Memory B cell (primary cell): ENCODE measurements at regions not wholly inside any gene's neighbourhood (a gene's known extent, or its start where the extent isn't known, plus 50 kb on each side); places are given as distances from the start of the nearest gene placed in this dataset.
A peak's percentile ranks its signal among the peaks of the same experiment; 100 is the strongest.

Source experiments
- ATAC-seq: fragments of 150-1000 bp; cut with Tn5 transposase; 2 replicates; pipeline ENCODE4 v1.10.0; 2021; ENCODE audit warnings: low read depth, mild to moderate bottlenecking, moderate library complexity
- DNase-seq, 2 donors: peaks; one replicate each; pipeline ENCODE4 v3.0.0; 2022; ENCODE audit warnings: low spot score in 2 of 2
- H3K27ac Mint-ChIP-seq: one replicate; pipeline ENCODE4 v1.8.0; 2022; ENCODE audit warnings: mild to moderate bottlenecking, moderate library complexity, mixed read lengths
- H3K27me3 Mint-ChIP-seq: one replicate; pipeline ENCODE4 v1.8.0; 2022; ENCODE audit warnings: mixed read lengths
- H3K36me3 Mint-ChIP-seq: one replicate; pipeline ENCODE4 v1.8.0; 2022; ENCODE audit warnings: mild to moderate bottlenecking, mixed read lengths
- H3K4me1 Mint-ChIP-seq: one replicate; pipeline ENCODE4 v1.8.0; 2022; ENCODE audit warnings: mixed read lengths
- H3K4me3 Mint-ChIP-seq: one replicate; pipeline ENCODE4 v1.8.0; 2022; ENCODE audit warnings: mild to moderate bottlenecking, moderate library complexity, mixed read lengths
- H3K9me3 Mint-ChIP-seq: one replicate; pipeline ENCODE4 v1.8.0; 2022; ENCODE audit warnings: mixed read lengths

- no peaks in the 10 kb centered on the region for H3K36me3 Mint-ChIP-seq
- no peak overlapping the region for H3K27ac Mint-ChIP-seq
- H3K4me1 Mint-ChIP-seq: no peaks in the 10 kb centered on the region
- H3K27me3 Mint-ChIP-seq: no peaks in the 10 kb centered on the region
- no peak for DNase-seq
- H3K4me3 Mint-ChIP-seq: no peak overlapping the region
- H3K9me3 Mint-ChIP-seq: no peaks in the 10 kb centered on the region
- no peak for ATAC-seq
These were observed 329.3 kb upstream of the RPS6KA3 start for GRCh38 chrX:20595928-20596575.

GRCh38 chrX:20594985-20595384 is 328.3 kb upstream of the RPS6KA3 start:
- Mint-ChIP-seq H3K4me1 (no peaks in the 10 kb centered on the region), H3K27me3 (no peaks in the 10 kb centered on the region), H3K4me3 (no peak overlapping the region), H3K9me3 (no peaks in the 10 kb centered on the region), H3K27ac (no peak overlapping the region), H3K36me3 (no peaks in the 10 kb centered on the region)
- DNase-seq (no peak), ATAC-seq (no peak)

GRCh38 chrX:20593836-20594235 is 327.1 kb upstream of the RPS6KA3 start:
- H3K36me3 Mint-ChIP-seq: no peaks in the 10 kb centered on the region

GRCh38 chrX:20593402-20593801 is 326.7 kb upstream of the RPS6KA3 start:
- Mint-ChIP-seq H3K27ac (no peak overlapping the region), H3K27me3 (no peaks in the 10 kb centered on the region), H3K4me3 (no peak overlapping the region), H3K36me3 (no peaks in the 10 kb centered on the region), H3K4me1 (no peaks in the 10 kb centered on the region), H3K9me3 (no peaks in the 10 kb centered on the region)
- DNase-seq: no peak
- ATAC-seq: no peak

More at GRCh38 chrX:20593836-20594235, 327.1 kb upstream of the RPS6KA3 start:
- Mint-ChIP-seq H3K9me3 (no peaks in the 10 kb centered on the region), H3K4me1 (no peaks in the 10 kb centered on the region), H3K4me3 (no peak overlapping the region), H3K27ac (no peak overlapping the region), H3K27me3 (no peaks in the 10 kb centered on the region)
- no peak for DNase-seq
- no peak for ATAC-seq

GRCh38 chrX:20591246-20591645 is 324.5 kb upstream of the RPS6KA3 start:
- no peaks in the 10 kb centered on the region for H3K27me3 Mint-ChIP-seq
- DNase-seq (no peak), ATAC-seq (no peak)
- H3K27ac Mint-ChIP-seq: no peak overlapping the region
- no peak overlapping the region for H3K4me3 Mint-ChIP-seq
- no peaks in the 10 kb centered on the region for H3K36me3 Mint-ChIP-seq
- H3K4me1 Mint-ChIP-seq: no peaks in the 10 kb centered on the region
- H3K9me3 Mint-ChIP-seq: no peaks in the 10 kb centered on the region

- ATAC-seq: no peak
- H3K27ac Mint-ChIP-seq: no peak overlapping the region
- H3K4me1 Mint-ChIP-seq: no peaks in the 10 kb centered on the region
- no peaks in the 10 kb centered on the region for H3K27me3 Mint-ChIP-seq
- no peak for DNase-seq
- no peaks in the 10 kb centered on the region for H3K36me3 Mint-ChIP-seq
- no peak overlapping the region for H3K4me3 Mint-ChIP-seq
- H3K9me3 Mint-ChIP-seq: no peaks in the 10 kb centered on the region
These were observed 319.1 kb upstream of the RPS6KA3 start for GRCh38 chrX:20585782-20586181.

- Mint-ChIP-seq H3K36me3 (no peaks in the 10 kb centered on the region), H3K27me3 (no peaks in the 10 kb centered on the region), H3K27ac (no peak overlapping the region), H3K4me3 (no peak overlapping the region), H3K9me3 (no peaks in the 10 kb centered on the region), H3K4me1 (no peaks in the 10 kb centered on the region)
- ATAC-seq (no peak), DNase-seq (no peak)
These were observed 304.9 kb upstream of the RPS6KA3 start for GRCh38 chrX:20571611-20572010.

- H3K4me1 Mint-ChIP-seq: no peaks in the 10 kb centered on the region
- no peak overlapping the region for H3K27ac Mint-ChIP-seq
- H3K9me3 Mint-ChIP-seq: no peaks in the 10 kb centered on the region
- H3K4me3 Mint-ChIP-seq: no peak overlapping the region
- peaks cover 3% of the 10 kb centered on the region for H3K27me3 Mint-ChIP-seq
- no peak for DNase-seq
- H3K36me3 Mint-ChIP-seq: no peaks in the 10 kb centered on the region
- ATAC-seq: no peak
These were observed 300.4 kb upstream of the RPS6KA3 start for GRCh38 chrX:20567108-20567507.

GRCh38 chrX:20547611-20548051 is 280.9 kb upstream of the RPS6KA3 start:
- Mint-ChIP-seq H3K9me3 (no peaks in the 10 kb centered on the region), H3K4me1 (no peaks in the 10 kb centered on the region), H3K4me3 (no peak overlapping the region), H3K27ac (no peak overlapping the region), H3K36me3 (no peaks in the 10 kb centered on the region), H3K27me3 (no peaks in the 10 kb centered on the region)
- ATAC-seq: no peak
- no peak for DNase-seq

GRCh38 chrX:20545538-20545937 is 278.8 kb upstream of the RPS6KA3 start:
- no peak overlapping the region for H3K4me3 Mint-ChIP-seq
- ATAC-seq: no peak
- H3K4me1 Mint-ChIP-seq: no peaks in the 10 kb centered on the region
- H3K27ac Mint-ChIP-seq: no peak overlapping the region
- peaks cover 3% of the 10 kb centered on the region for H3K36me3 Mint-ChIP-seq
- H3K9me3 Mint-ChIP-seq: peaks cover 5% of the 10 kb centered on the region
- DNase-seq: no peak
- H3K27me3 Mint-ChIP-seq: no peaks in the 10 kb centered on the region

- no peak for DNase-seq
- H3K4me3 Mint-ChIP-seq: no peak overlapping the region
- no peaks in the 10 kb centered on the region for H3K27me3 Mint-ChIP-seq
- no peak for ATAC-seq
- H3K9me3 Mint-ChIP-seq: peaks cover 5% of the 10 kb centered on the region
- H3K27ac Mint-ChIP-seq: no peak overlapping the region
- peaks cover 3% of the 10 kb centered on the region for H3K36me3 Mint-ChIP-seq
- H3K4me1 Mint-ChIP-seq: peaks cover 2% of the 10 kb centered on the region
These were observed 275.4 kb upstream of the RPS6KA3 start for GRCh38 chrX:20542072-20542471.

- Mint-ChIP-seq H3K4me3 (no peak overlapping the region), H3K27ac (no peak overlapping the region), H3K9me3 (peaks cover 5% of the 10 kb centered on the region), H3K36me3 (peaks cover 3% of the 10 kb centered on the region), H3K27me3 (peaks cover 5% of the 10 kb centered on the region), H3K4me1 (peaks cover 2% of the 10 kb centered on the region)
- DNase-seq (no peak), ATAC-seq (no peak)
These were observed 272.3 kb upstream of the RPS6KA3 start for GRCh38 chrX:20538974-20539373.

GRCh38 chrX:20531667-20532066 is 265.0 kb upstream of the RPS6KA3 start:
- ATAC-seq (no peak), DNase-seq (no peak)
- no peaks in the 10 kb centered on the region for H3K4me1 Mint-ChIP-seq
- no peaks in the 10 kb centered on the region for H3K36me3 Mint-ChIP-seq
- no peaks in the 10 kb centered on the region for H3K9me3 Mint-ChIP-seq
- H3K27ac Mint-ChIP-seq: no peak overlapping the region
- no peak overlapping the region for H3K4me3 Mint-ChIP-seq
- H3K27me3 Mint-ChIP-seq: peaks cover 16% of the 10 kb centered on the region

GRCh38 chrX:20530406-20530921 is 263.8 kb upstream of the RPS6KA3 start:
- Mint-ChIP-seq H3K9me3 (no peaks in the 10 kb centered on the region), H3K36me3 (no peaks in the 10 kb centered on the region), H3K27ac (no peak overlapping the region), H3K4me1 (no peaks in the 10 kb centered on the region), H3K27me3 (peaks cover 16% of the 10 kb centered on the region), H3K4me3 (no peak overlapping the region)
- no peak for ATAC-seq
- DNase-seq: peak; percentile 41 to 59

- DNase-seq (no peak), ATAC-seq (no peak)
- Mint-ChIP-seq H3K9me3 (no peaks in the 10 kb centered on the region), H3K27me3 (peaks cover 16% of the 10 kb centered on the region), H3K27ac (no peak overlapping the region), H3K36me3 (no peaks in the 10 kb centered on the region), H3K4me3 (no peak overlapping the region), H3K4me1 (no peaks in the 10 kb centered on the region)
These were observed 263.0 kb upstream of the RPS6KA3 start for GRCh38 chrX:20529711-20530110.
